GM18907 (cell line): ENCODE measurements at regions not wholly inside any gene's neighbourhood (a gene's known extent, or its start where the extent isn't known, plus 50 kb on each side); places are given as distances from the start of the nearest gene placed in this dataset.
A peak's percentile ranks its signal among the peaks of the same experiment; 100 is the strongest.
"Not testable (repeated sequence)": the region's sequence is repeated elsewhere in the genome, so short reads cannot be mapped to it uniquely, and the experiment has no call there.

Experiments
- ATAC-seq: cut with Tn5 transposase; IDR thresholded peaks from one replicate; pipeline ENCODE4 v1.9.1; 2021; ENCODE audit warnings: mild to moderate bottlenecking, moderate library complexity; ENCODE audit not compliant: unreplicated experiment

DNA sequence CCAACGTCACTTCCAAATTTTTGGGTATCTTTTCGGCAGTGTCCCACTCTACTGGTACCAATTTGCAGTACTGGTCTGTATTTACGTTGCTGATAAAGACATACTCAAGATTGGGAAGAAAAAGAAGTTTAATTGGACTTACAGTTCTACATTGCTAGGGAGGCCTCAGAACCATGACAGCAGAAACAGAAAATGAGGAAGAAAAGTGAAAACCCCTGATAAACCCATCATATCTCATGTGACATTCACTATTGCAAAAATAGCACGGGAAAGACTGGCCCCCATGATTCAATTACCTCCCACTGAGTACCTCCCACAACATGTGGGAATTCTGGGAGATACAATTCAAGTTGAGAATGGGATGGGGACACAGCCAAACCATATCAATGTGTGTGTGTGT lies 364.0 kb upstream of the KCND2 start:
- no peak for ATAC-seq

DNA sequence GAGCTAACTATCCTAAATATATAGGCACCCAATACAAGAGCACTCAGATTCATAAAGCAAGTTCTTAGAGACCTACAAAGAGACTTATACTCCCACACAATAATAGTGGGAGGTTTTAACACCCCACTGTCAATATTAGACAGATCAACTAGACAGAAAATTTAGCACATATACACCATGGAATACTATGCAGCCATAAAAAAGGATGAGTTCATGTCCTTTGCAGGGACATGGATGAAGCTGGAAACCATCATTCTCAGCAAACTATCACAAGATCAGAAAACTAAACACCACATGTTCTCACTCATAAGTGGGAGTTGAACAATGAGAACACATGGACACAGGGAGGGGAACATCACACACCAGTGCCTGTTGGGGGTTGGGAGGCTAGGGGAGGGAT lies 358.9 kb upstream of the KCND2 start:
- not testable (repeated sequence) for ATAC-seq

DNA sequence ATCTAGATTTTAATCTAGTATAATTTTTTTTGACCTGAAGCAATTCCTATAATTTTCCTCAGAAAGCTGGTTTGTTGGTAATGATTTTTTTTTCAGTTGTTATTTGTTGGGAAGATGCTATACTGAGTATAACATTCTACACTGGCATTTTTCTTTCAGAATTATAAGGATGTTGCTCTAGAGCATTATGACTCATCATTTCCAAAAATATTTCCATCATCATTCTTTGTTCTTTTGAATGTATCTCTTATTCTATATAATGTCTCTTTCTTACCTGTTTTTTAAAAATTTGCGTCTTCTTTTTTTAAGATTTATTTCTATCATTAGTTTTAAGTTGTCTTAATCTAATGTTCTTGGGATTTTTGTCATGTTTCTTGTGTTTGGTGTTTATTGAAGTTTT lies 356.5 kb upstream of the KCND2 start:
- ATAC-seq: no peak

DNA sequence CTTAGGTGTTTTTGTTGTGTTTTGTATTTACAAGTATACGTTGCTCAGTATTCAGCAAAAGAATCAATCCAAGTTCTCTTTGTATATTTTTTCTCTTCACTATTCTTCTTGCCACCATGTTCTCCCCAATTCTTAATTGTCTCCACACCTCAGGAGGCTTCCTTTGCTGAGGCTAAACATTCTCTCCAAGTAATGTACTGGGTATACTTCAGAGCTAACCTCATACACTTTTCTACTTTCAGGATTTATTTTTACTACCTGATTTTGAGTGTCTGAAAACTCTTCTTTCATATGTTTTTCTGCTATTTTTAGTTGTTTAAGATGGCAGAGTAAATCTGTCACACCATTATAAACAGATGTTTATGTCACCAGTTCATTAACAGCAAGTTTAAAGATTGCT lies 354.8 kb upstream of the KCND2 start:
- ATAC-seq: no peak

DNA sequence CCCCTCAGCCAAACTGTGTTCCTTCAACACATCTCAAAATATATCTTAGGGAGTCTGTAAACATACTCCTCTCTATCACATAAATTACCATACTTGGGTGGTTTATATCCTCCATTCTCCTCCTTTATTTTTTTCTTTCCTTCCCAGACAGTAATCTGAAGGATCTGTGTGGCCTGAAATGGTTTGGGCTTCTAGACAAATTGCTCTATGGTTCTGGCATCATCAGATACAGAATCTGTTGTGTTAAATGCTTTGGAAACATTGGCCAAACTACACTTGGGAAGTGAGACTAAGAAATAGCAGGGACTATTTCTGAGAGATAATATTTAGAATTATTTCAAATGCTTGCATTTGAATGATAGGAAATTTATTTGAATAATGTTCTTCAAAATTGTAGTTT lies 353.0 kb upstream of the KCND2 start:
- ATAC-seq: no peak

DNA sequence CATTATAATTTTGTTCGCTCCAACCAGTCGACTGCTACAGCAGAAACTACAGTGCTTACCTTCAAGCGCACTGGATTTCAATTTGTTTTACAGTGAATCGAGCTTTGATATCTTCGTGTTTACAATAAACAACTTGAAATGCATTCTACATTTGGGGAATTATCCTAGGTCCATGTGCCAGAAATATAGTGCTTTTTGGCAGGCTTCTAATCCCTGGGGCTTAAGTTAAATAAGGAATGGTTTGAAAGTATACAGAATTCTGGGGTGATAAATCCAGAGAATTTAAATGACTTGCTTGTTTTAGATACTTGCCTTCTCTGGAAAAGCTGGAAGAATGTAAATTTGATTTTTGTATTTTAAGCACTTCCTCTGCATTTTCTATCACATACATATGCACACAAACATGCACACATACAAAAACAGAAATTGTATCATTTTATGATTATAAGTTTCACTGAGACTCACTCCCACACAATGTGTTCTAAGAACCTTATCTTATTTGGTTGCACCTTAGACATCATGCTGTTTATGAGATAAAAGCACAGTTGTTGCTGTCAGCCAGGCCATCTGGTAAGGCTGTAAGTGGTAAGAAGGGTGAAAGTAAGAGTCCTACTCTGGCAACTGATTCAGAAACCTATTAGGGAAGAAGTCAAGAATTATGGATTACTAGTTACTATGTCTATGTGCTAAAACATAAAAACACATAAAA lies 347.2 kb upstream of the KCND2 start:
- no peak for ATAC-seq

DNA sequence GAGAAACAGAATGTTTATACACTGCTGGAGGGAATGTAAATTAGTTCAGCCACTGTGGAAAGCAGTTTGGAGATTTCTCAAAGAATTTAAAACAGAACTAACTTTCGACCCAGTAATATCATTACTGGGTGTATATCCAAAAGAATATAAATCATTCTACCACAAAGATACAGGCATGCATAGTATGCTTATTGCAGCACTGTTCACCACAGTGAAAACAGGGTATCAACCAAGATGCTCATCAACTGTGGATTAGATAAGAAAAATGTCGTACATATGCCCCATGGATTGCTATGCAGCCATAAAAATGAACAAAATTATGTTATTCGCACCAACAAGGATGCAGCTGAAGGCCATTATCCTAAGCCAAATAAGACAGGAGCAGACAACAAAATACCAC lies 343.1 kb upstream of the KCND2 start:
- no peak for ATAC-seq

DNA sequence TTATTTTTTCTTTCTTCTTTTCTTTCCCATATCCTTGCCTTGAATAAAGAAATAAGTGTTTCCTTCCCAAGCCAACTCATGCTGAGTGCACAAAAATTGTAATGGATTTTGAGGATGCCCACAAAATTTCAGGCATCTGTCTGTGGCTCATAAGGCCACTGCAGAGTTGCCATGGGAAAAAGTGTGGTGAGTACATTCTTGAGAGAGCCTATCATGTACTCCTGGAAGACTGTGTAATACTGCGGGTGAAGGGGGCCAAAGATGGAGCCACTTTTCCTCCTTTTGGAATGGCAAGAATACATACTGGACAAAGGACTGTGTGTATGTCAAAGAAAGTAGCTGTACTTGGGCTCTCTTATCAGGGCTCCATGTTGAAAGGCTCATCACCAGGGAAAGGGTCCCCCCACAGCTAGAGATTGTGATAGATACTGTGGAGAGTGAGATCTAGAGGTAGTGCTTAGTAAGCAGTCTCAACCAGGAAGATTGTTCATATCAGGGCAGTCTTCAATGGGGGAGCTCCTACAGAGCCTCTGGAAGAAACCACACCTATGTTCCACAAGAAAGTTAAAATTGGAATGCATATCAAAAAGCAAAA lies 341.6 kb upstream of the KCND2 start:
- ATAC-seq: no peak

DNA sequence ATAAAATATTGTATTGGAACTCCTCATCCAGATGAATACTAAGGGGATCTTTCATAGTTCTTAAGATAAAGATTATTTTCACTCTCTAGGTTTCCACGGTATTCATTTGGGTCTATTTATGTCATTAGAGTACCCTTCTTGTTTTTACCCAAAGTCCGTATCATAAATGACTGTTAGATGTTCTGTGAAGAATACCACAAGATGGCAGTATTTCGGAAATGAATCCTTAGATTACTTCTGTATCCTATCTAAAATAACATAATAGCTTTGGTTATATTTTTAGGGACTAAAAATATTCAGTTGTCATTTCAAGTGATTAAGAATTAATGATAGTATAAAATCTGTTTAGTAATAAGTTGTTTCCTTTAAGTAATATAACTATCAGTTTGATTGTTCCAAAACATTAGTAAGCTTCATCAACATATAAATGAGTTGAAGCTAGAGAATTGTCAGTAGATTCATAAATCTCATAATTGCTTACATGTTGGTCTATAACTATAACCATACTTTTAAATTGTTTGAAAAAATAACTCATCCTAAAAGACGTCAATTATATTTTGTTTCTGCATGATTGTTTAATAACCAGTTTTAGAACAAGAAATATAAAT lies 337.5 kb upstream of the KCND2 start:
- ATAC-seq: peak; percentile 89

DNA sequence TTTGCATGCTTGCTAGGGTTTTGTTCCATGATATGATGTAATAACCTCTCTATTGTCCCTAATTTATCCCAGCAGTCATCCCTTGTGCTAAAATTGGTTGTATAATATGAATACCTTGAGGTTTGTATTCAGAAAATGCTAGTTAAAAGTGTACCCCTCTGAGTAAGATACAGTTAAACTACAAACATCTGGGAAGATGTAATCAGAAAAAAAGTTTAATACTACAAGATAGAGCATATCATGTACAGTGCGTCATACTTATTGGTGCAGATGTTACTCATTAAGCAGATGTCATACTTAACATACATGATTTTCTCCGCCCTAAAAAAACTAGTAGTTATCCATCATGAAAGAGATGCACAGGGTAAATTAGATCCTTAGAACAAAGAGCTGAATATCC lies 336.1 kb upstream of the KCND2 start:
- no peak for ATAC-seq

DNA sequence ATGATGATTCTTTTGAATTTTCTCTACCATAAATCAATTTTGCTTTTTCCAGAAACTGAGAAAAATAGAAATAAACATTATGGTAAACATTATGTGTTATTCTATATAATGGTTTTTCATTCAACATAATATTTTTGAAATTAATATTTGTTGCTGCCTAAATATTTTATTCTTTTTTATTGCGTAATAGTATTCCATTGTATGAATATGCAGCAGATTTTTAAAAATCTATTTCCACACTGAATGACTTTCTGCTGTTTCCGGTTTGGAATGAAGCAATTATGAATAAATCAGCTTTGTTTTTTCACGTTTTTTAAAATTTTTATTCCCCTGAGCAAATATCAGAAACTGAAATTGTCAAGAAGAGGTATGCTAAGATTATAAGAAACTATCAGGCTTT lies 335.2 kb upstream of the KCND2 start:
- no peak for ATAC-seq

DNA sequence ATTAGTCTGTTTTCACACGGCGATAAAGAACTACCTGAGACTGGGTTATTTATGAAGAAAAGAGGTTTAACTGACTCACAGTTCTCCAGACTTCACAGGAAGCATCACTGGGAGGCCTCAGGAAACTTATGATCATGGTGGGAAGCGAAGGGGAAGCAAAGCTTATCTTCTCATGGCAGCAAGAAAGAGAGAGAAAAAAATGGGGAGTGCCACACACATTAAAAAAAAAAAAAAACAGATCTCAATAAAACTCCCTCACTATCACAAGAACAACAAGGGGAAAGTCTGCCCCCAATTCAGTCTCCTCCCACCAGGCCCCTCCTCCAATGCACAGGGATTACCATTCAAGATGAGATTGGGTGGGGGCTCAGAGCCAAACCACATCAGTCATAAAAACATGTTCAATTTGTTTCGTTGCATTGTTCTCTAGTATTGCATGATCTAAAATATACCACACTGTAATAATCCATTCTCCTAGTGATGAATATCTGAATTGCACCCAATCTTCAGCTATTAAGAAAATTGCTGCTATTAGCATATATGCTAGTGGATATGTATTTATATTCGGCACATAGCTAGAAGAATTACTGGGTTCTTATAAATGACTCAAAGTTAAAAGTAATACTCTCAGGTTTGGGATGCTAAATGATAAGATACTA lies 328.9 kb upstream of the KCND2 start:
- ATAC-seq: no peak

DNA sequence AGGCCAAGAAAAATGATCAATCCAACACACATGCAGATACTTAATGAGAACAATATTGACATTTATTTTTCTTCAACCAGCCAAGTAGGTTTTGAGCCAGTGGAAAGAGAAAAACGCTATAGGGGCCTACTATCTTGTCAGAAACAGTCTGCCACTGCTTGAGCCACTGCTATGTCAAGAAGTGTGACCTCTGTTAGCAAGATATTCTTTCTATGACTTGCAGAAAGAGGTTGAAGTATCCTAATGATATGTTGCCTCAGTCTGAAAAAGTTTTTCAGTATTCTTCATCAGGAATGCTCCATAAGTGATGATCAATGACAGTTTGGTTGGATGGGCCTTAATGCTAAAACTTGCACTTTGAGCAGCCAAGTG lies 328.4 kb upstream of the KCND2 start:
- ATAC-seq: no peak

DNA sequence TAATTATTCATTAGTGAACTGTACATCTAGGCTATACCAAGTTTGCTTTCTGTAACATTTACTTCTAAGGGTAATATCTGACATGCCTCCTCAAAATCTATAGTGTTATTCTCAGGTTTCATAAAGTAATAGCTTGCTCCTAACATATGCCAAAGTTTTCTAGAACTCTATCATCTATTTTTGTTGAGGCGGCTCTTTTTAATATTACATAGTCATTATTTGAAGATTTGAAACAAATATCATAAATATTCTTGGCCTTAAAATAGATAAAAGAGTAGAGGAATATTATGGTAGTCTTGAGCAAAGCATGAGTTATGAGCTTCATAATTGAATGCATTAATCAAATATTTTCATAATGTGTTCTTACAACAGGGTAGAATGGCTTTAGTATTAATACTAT lies 327.2 kb upstream of the KCND2 start:
- no peak for ATAC-seq

DNA sequence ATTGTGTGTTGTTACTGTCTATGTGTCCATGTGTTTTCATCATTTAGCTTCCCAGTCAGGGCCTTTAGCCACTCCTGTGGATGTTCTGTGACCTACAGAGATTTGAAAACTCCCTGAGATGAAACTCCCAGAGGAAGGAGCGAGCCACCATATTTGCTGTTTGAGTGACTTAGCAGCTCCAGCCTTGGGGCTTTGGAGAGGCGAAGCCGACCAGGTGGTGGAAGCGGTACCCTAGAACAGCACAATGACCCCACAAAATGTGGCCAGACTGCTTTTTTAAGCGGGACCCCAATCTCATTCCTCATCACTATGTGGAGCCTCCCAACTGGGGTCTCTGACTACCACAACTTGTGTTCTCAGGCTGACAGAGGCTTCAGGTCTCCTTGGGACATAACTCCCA lies 323.9 kb upstream of the KCND2 start:
- ATAC-seq: no peak

DNA sequence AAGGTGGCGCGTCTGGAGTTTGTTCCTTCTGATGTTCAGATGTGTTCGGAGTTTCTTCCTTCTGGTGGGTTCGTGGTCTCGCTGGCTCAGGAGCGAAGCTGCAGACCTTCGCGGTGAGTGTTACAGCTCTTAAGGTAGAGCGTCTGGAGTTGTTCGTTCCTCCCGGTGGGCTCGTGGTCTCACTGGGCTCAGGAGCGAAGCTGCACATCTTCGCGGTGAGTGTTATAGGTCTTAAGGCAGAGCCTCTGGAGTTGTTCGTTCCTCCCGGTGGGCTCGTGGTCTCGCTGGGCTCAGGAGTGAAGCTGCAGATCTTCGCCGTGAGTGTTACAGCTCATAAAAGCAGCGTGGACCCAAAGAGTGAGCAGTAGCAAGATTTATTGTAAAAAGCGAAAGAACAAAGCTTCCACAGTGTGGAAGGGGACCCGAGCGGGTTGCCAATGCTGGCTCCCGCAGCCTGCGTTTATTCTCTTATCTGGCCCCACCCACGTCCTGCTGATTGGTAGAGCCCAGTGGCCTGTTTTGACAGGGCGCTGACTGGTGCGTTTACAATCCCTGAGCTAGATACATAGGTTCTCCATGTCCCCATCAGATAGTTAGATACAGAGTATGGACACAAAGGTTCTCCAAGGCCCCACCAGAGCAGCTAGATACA lies 322.5 kb upstream of the KCND2 start:
- not testable (repeated sequence) for ATAC-seq

DNA sequence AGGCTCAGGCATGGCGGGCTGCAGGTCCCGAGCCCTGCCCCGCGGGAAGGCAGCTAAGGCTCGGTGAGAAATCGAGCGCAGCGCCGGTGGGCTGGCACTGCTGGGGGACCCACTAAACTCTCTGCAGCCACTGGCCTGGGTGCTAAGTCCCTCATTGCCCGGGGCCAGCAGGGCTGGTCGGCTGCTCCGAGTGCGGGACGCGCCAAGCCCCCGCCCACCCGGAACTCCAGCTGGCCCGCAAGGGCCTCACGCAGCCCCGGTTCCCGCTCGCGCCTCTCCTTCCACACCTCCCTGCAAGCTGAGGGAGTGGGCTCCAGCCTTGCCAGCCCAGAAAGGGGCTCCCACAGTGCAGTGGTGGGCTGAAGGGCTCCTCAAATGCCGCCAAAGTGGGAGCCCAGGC lies 321.4 kb upstream of the KCND2 start:
- ATAC-seq: not testable (repeated sequence)

DNA sequence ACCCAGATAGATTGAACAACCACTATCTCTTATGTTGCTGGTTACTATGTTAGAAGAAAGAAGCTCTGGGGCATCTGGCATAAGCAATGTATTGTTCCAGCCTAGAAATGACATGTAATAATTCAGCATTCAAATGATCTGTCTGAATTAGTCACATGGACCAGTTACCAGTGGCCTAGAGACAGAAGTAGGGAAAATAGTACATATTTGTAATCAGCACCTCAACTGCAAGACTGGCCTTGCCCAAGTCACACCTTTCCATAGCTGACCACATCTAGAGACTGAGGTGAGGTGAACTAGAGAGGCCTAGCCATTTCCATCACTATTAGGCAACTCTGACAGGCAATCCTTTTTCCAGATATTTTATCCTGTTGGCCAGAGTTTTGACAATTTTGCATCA lies 315.6 kb upstream of the KCND2 start:
- no peak for ATAC-seq

DNA sequence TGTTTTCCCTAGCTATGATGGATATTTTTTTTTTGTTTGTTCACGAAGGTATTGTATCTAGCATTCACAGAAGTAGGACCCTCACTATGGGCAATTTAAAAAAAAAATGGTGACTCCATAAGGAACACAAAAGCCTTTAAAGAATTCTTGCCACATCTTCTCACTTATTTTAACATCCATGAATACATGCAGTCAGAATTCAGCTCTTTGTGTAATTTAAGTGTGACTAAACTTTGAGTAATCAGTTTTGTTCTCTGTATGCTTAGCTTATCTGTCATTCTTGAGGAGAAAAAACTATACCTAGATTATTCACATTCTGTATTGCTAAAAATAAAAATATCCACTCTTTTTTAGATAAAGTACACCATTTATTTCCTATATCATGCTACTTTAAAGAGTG lies 313.2 kb upstream of the KCND2 start:
- ATAC-seq: no peak

DNA sequence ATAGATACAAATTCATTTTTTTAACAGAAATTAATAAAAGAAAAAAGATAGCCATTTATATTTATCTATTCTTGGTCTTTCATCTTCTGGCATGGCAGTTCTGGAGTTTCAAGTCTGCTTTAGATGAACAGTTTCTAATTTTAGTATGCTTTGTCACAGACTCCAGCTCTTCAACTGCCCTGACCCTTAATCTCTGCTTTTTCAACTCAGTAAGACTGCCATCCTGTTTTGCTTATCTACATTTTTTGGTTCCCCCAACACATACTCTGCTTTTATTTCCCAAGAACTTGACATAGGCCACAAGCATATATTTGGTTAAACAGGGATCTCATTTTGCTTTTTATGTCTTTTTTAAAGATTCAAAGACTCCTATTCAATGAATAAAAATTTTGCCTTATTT lies 309.3 kb upstream of the KCND2 start:
- no peak for ATAC-seq

DNA sequence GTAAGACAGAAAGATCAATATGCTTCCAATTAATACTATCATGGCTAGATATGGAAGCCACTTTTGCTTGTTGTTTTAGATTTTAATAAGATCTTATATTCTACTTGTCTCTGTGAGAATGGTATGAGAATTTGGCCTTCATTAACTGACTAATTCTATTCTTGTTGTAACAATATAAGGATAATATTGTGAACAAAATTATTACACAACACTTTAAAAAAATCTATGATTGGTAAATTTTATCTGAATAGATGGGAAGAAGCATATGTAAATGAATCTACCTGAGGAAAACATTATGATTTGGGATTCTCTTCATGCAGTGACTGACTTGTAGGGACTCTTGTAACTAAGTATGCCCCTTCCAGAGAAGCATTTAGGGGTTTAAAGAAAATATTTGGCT lies 308.9 kb upstream of the KCND2 start:
- ATAC-seq: no peak
